ENCODE measurements at regions not wholly inside any gene's neighbourhood (a gene's known extent, or its start where the extent isn't known, plus 50 kb on each side); places are given as distances from the start of the nearest gene placed in this dataset.
"Not testable (repeated sequence)": the region's sequence is repeated elsewhere in the genome, so short reads cannot be mapped to it uniquely, and the experiment has no call there.

DNA sequence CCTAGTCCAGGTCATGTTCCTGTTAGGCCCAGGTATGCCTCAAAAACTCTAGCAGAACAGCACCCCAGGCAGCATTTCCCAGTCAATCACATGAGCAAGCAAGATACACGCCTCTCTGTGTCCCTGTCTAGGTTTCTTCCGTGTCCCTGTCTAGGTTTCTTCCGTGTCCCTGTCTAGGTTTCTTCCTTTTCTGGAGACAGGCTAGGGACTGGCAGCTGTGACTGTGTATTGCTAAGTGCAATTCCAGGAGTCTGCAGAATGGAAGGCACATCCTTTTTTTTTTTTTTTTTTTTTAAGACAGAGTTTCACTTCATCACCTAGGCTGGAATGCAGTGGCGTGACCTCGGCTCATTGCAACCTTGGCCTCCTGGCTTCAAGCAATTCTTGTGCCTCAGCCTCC is 77.6 kb downstream of the SETD4 start:
- no peak for DNase-seq
- intact Hi-C loops (cut with DNase I), result no loop called here
- Histone ChIP-seq H3K4me1 (replicated peaks in 1 of 2) (no peaks in the 10 kb centered on the region), H3K27ac (no peak overlapping the region), H3K4me3 (no peak overlapping the region), H3K9me3 (replicated peaks in 1 of 3) (no peaks in the 10 kb centered on the region), H3K36me3 (replicated peaks in 1 of 2) (no peaks in the 10 kb centered on the region), H3K27me3 (no peaks in the 10 kb centered on the region)
- TF ChIP-seq POLR2A (IDR thresholded peaks at IDR 0.05) (no peak), CTCF (IDR thresholded peaks at IDR 0.05) (no peak)
- 64 to 87% (median 76%) methylated on average over 5 of the region's 5 CpGs for WGBS, 4 donors

- Histone ChIP-seq H3K4me3 (no peak overlapping the region), H3K27me3 (no peaks in the 10 kb centered on the region), H3K27ac (no peak overlapping the region), H3K4me1 (replicated peaks in 1 of 2) (no peaks in the 10 kb centered on the region), H3K36me3 (replicated peaks in 1 of 2) (no peaks in the 10 kb centered on the region), H3K9me3 (replicated peaks in 1 of 3) (no peaks in the 10 kb centered on the region)
- no peak for DNase-seq
- TF ChIP-seq POLR2A (IDR thresholded peaks at IDR 0.05) (no peak), CTCF (IDR thresholded peaks at IDR 0.05) (no peak)
- intact Hi-C loops (cut with DNase I), result no loop called here
- 59 to 73% (median 71%) methylated on average over 11 of the region's 11 CpGs for WGBS, 4 donors
Observed at GRCh38 chr21:35981514-35982070, 78.7 kb downstream of the SETD4 start.

GRCh38 chr21:35980821-35981220 is 79.5 kb downstream of the SETD4 start:
- Histone ChIP-seq H3K4me3 (no peak overlapping the region), H3K27me3 (no peaks in the 10 kb centered on the region), H3K36me3 (replicated peaks in 1 of 2) (no peaks in the 10 kb centered on the region), H3K4me1 (replicated peaks in 1 of 2) (no peaks in the 10 kb centered on the region), H3K27ac (no peak overlapping the region), H3K9me3 (replicated peaks in 1 of 3) (no peaks in the 10 kb centered on the region)
- TF ChIP-seq CTCF (IDR thresholded peaks at IDR 0.05) (no peak), POLR2A (IDR thresholded peaks at IDR 0.05) (no peak)
- DNase-seq, result no peak
- intact Hi-C loops (cut with DNase I), result no loop called here
- WGBS, 4 donors, result 68 to 83% (median 76%) methylated on average over 5 of the region's 5 CpGs

GRCh38 chr21:35977860-35978259 is 82.5 kb downstream of the SETD4 start:
- DNase-seq; H3K27me3 ChIP-seq; intact Hi-C loops (cut with DNase I); H3K9me3 ChIP-seq (replicated peaks in 1 of 3); H3K27ac ChIP-seq; H3K4me1 ChIP-seq (replicated peaks in 1 of 2); H3K4me3 ChIP-seq; H3K36me3 ChIP-seq (replicated peaks in 1 of 2): not testable (repeated sequence)
- WGBS, 4 donors, result 51 to 90% (median 88%) methylated on average over 7 of the region's 7 CpGs

DNA sequence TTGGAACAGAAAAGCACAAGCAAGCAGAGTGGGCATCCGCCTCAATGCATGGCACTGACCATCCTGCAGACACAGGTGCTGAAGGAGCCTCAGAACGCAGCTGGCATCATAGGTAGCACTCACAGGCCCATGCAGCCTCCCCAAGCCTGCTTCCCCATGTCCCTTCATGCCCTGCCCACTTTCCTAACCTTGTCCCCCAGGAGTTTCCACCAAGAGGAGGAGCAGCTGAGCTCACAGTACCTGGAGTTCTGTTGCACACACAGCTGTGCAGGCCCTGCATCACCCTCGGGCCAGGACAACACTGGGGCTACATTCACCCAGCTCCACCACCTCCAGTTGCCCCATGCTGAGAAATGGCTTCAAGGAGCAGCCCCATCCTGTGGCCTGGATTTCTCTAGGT is 83.4 kb downstream of the SETD4 start:
- 68 to 83% (median 80%) methylated on average over 2 to 3 of the region's 3 CpGs for WGBS, 4 donors
- Histone ChIP-seq H3K27me3 (no peaks in the 10 kb centered on the region), H3K4me1 (replicated peaks in 1 of 2) (no peaks in the 10 kb centered on the region), H3K9me3 (replicated peaks in 1 of 3) (no peaks in the 10 kb centered on the region), H3K27ac (no peak overlapping the region), H3K36me3 (replicated peaks in 1 of 2) (no peaks in the 10 kb centered on the region), H3K4me3 (no peak overlapping the region)
- TF ChIP-seq POLR2A (IDR thresholded peaks at IDR 0.05) (no peak), CTCF (IDR thresholded peaks at IDR 0.05) (no peak)
- DNase-seq, result no peak
- intact Hi-C loops (cut with DNase I), result no loop called here

Measured in adrenal gland (tissue), 9 donors.